H1 (cell line): ENCODE measurements at regions not wholly inside any gene's neighbourhood (a gene's known extent, or its start where the extent isn't known, plus 50 kb on each side); places are given as distances from the start of the nearest gene placed in this dataset.

Experiments used
- CBX8 ChIP-seq: fragments of 300-800, 300-1000 bp; sonication (generic); IDR thresholded peaks from 2 replicates; pipeline ENCODE4 v1.7.1; 2016; ENCODE audit warnings: low read depth, low read length, borderline replicate concordance
- CHD1 ChIP-seq: IDR thresholded peaks from 2 replicates; pipeline ENCODE4 v1.6.1; 2012; ENCODE audit warnings: low read depth, low read length, improper control_type of control experiment
- CTBP2 ChIP-seq: IDR thresholded peaks from 2 replicates; pipeline ENCODE4 v1.7.0; 2011; ENCODE audit warnings: borderline replicate concordance, mild to moderate bottlenecking, moderate library complexity, mixed read lengths, low read length; ENCODE audit not compliant: insufficient read depth, insufficient read length
- KDM4A ChIP-seq: IDR thresholded peaks from one replicate; pipeline ENCODE4 v1.7.1; 2012; ENCODE audit warnings: low read depth, mild to moderate bottlenecking, moderate library complexity, low read length, inconsistent platforms; ENCODE audit not compliant: severe bottlenecking
- SRF ChIP-seq: IDR thresholded peaks from 2 replicates; pipeline ENCODE4 v1.6.1; 2011; ENCODE audit warnings: mild to moderate bottlenecking, low read depth, low read length, moderate library complexity
- TCF12 ChIP-seq: IDR thresholded peaks from 2 replicates; pipeline ENCODE4 v1.6.1; 2011; ENCODE audit warnings: low read depth, mild to moderate bottlenecking, low read length
- TF ChIP-seq, protein P1 (sequence below): IDR thresholded peaks from 2 replicates; pipeline ENCODE4 v1.6.1; 2012; ENCODE audit warnings: inconsistent platforms

DNA sequence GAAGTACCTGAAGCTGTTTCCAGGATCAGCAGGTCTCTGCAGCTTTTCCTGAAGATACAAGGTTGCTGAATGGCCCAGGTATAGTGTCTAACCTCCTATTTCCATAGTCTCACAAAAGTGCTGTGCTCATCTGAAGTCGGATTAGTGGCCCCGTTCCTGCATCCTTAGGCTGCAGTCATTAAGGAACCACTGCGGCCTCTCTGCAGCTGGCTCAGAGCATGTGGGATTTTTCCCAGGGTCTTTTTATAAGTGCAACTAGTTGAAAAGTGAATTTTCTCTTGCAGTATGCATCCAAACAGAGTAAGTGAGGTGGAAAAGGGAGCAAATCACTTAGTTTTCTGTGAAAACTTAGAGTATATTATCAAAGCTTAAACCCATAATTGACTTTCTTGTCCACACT lies 565.3 kb upstream of the NEGR1 start (continued):
- TF ChIP-seq CTBP2 (no peak), CHD1 (no peak), CBX8 (no peak), TCF12 (no peak), KDM4A (no peak), SRF (no peak)
- TF ChIP-seq, protein P1, sequence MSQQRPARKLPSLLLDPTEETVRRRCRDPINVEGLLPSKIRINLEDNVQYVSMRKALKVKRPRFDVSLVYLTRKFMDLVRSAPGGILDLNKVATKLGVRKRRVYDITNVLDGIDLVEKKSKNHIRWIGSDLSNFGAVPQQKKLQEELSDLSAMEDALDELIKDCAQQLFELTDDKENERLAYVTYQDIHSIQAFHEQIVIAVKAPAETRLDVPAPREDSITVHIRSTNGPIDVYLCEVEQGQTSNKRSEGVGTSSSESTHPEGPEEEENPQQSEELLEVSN, result no peak
